Activated CD8-positive, alpha-beta memory T cell treated with anti-CD3 and anti-CD28 coated beads for 36 hours (primary cell): ENCODE measurements at regions not wholly inside any gene's neighbourhood (a gene's known extent, or its start where the extent isn't known, plus 50 kb on each side); places are given as distances from the start of the nearest gene placed in this dataset.
"Not testable (repeated sequence)": the region's sequence is repeated elsewhere in the genome, so short reads cannot be mapped to it uniquely, and the experiment has no call there.

Experiments
- CTCF ChIA-PET: fragments of 350-600 bp; sonication (Branson Sonifier 250); formaldehyde crosslinking; loops from one replicate; lab custom pipeline; 2021; ENCODE audit warnings: antibody characterized with exemption; lab: Charles Lee
- POLR2A ChIA-PET: fragments of 350-600 bp; sonication (Branson Sonifier 250); formaldehyde crosslinking; loops from one replicate; lab custom pipeline; 2021; ENCODE audit warnings: antibody characterized with exemption; lab: Charles Lee

- ChIA-PET POLR2A (no interaction called here), CTCF (no interaction called here)
Measured at GRCh38 chr6:170044836-170045562, 245.9 kb downstream of the DLL1 start.

GRCh38 chr6:170043881-170044790 is 246.7 kb downstream of the DLL1 start:
- ChIA-PET POLR2A (no interaction called here), CTCF (no interaction called here)

GRCh38 chr6:170043150-170043819 is 247.6 kb downstream of the DLL1 start:
- CTCF ChIA-PET = no interaction called here

GRCh38 chr6:170042596-170043118 is 248.2 kb downstream of the DLL1 start:
- ChIA-PET CTCF (no interaction called here), POLR2A (no interaction called here)

More at GRCh38 chr6:170043150-170043819, 247.6 kb downstream of the DLL1 start:
- POLR2A ChIA-PET = no interaction called here

- ChIA-PET POLR2A (no interaction called here), CTCF (no interaction called here)
Measured at GRCh38 chr6:170042123-170042522, 248.8 kb downstream of the DLL1 start.

- CTCF ChIA-PET = no interaction called here
- POLR2A ChIA-PET = no interaction called here
Measured at GRCh38 chr6:170041526-170041925, 249.4 kb downstream of the DLL1 start.

GRCh38 chr6:170040906-170041305 is 250.0 kb downstream of the DLL1 start:
- POLR2A ChIA-PET = no interaction called here
- CTCF ChIA-PET = no interaction called here

GRCh38 chr6:170040115-170040500 is 250.8 kb downstream of the DLL1 start:
- POLR2A ChIA-PET = no interaction called here

GRCh38 chr6:170039156-170040114 is 251.4 kb downstream of the DLL1 start:
- ChIA-PET CTCF (no interaction called here), POLR2A (no interaction called here)

More at GRCh38 chr6:170040115-170040500, 250.8 kb downstream of the DLL1 start:
- CTCF ChIA-PET = no interaction called here

GRCh38 chr6:170038708-170039107 is 252.2 kb downstream of the DLL1 start:
- ChIA-PET POLR2A (no interaction called here), CTCF (no interaction called here)

- ChIA-PET CTCF (no interaction called here), POLR2A (no interaction called here)
Measured at GRCh38 chr6:170038251-170038650, 252.6 kb downstream of the DLL1 start.

GRCh38 chr6:170037541-170038250 is 253.2 kb downstream of the DLL1 start:
- POLR2A ChIA-PET = no interaction called here
- CTCF ChIA-PET = no interaction called here

GRCh38 chr6:170036916-170037315 is 254.0 kb downstream of the DLL1 start:
- ChIA-PET CTCF (no interaction called here), POLR2A (no interaction called here)

- POLR2A ChIA-PET = not testable (repeated sequence)
- CTCF ChIA-PET = interaction anchor here (1.1 kb wide), 1 partner anchor 205 kb away, joined by 4 read pairs; no protein-coding TSS in a partner anchor
Measured at GRCh38 chr6:170036367-170036766, 254.5 kb downstream of the DLL1 start.

- POLR2A ChIA-PET = no interaction called here
- CTCF ChIA-PET = interaction anchor here (1.1 kb wide), 1 partner anchor 204 kb away, joined by 4 read pairs; no protein-coding TSS in a partner anchor
Measured at GRCh38 chr6:170035901-170036304, 255.0 kb downstream of the DLL1 start.

GRCh38 chr6:170035044-170035443 is 255.8 kb downstream of the DLL1 start:
- ChIA-PET CTCF (interaction anchor here (1.1 kb wide), 1 partner anchor 203 kb away, joined by 4 read pairs; no protein-coding TSS in a partner anchor), POLR2A (no interaction called here)

- POLR2A ChIA-PET = no interaction called here
Measured at GRCh38 chr6:170034294-170034693, 256.6 kb downstream of the DLL1 start.

GRCh38 chr6:170033666-170034065 is 257.2 kb downstream of the DLL1 start:
- ChIA-PET POLR2A (no interaction called here), CTCF (no interaction called here)

More at GRCh38 chr6:170034294-170034693, 256.6 kb downstream of the DLL1 start:
- CTCF ChIA-PET = no interaction called here
